Suprapubic skin (tissue), 4 donors: ENCODE measurements at regions not wholly inside any gene's neighbourhood (a gene's known extent, or its start where the extent isn't known, plus 50 kb on each side); places are given as distances from the start of the nearest gene placed in this dataset.
A peak's percentile ranks its signal among the peaks of the same experiment; 100 is the strongest.

Source experiments
- DNase-seq, 2 donors: peaks; one replicate each; pipeline ENCODE4 v3.0.0-alpha.2; 2019; ENCODE audit warnings: low spot score in 2 of 2
- H3K27ac ChIP-seq: fragments of 200-600 bp; sonication (generic); one replicate; pipeline ENCODE4 v1.5.1; 2019
- H3K27me3 ChIP-seq: fragments of 200-600 bp; sonication (generic); one replicate; pipeline ENCODE4 v1.5.1; 2019
- H3K36me3 ChIP-seq: fragments of 200-600 bp; sonication (generic); one replicate; pipeline ENCODE4 v1.5.1; 2019
- H3K4me1 ChIP-seq: fragments of 200-600 bp; sonication (generic); one replicate; pipeline ENCODE4 v1.5.1; 2019
- H3K4me3 ChIP-seq: fragments of 200-600 bp; sonication (generic); one replicate; pipeline ENCODE4 v1.5.1; 2019; ENCODE audit warnings: mild to moderate bottlenecking
- H3K9me3 ChIP-seq: fragments of 200-600 bp; sonication (generic); one replicate; pipeline ENCODE4 v1.5.1; 2019
- EP300 ChIP-seq: sonication (generic); formaldehyde crosslinking; IDR thresholded peaks from one replicate; pipeline ENCODE4 v1.6.1; 2017; ENCODE audit warnings: antibody characterized with exemption
- POLR2A ChIP-seq, 2 donors: fragments of 450-650 bp; IDR thresholded peaks; one replicate each; pipeline ENCODE4 v1.6.1; 2017; ENCODE audit warnings: antibody characterized with exemption in 2 of 2, mild to moderate bottlenecking in 2 of 2, moderate library complexity in 2 of 2
- POLR2AphosphoS5 ChIP-seq, 3 donors: sonication (generic); formaldehyde crosslinking; IDR thresholded peaks; one replicate each; pipeline ENCODE4 v1.6.1; 2017; ENCODE audit warnings: antibody characterized with exemption in 3 of 3
- WGBS: methylation state at CpG from one replicate; pipeline ENCODE4 v1.1.5; 2018; 5-methylcytosine and 5-hydroxymethylcytosine counted together
- TF ChIP-seq, protein P1 (sequence below), 2 donors: fragments of 200-600 bp in 1 of 2; fragments of 450-650 bp in 1 of 2; sonication (generic) in 1 of 2; IDR thresholded peaks; one replicate each; pipeline ENCODE4 v1.5.1; 2016 to 2019; ENCODE audit warnings: antibody characterized with exemption in 2 of 2, mild to moderate bottlenecking in 1 of 2, moderate library complexity in 1 of 2

DNA sequence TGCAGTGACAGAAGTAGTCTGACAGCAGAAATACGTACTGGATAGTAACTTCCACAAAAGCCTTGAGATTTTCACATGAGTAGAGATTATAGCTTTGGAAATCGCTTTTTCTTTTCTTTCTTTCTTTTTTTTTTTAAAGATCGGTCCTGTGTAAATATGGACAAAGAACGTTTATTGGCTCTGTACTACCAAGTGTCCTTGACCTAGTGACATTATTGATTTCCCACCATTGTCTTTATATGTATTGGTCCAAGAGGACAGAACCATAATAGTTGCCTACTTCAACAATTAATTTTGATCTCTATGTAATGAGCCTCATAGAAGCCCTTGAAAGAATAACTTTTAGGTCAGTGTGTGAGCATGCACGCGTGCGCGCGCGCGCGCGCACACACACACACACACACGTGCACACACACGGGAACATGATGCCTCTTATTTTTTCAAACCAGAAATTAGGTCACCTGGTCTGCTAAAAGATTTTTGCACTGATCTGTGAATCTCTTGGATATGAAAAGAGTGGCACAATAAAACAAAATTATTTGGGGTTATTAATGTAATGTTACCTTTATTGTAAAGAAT is 516.8 kb downstream of the PSAT1 start:
- Histone ChIP-seq H3K27ac (no peak overlapping the region), H3K36me3 (no peaks in the 10 kb centered on the region), H3K4me3 (no peak overlapping the region), H3K9me3 (no peaks in the 10 kb centered on the region), H3K4me1 (no peaks in the 10 kb centered on the region), H3K27me3 (no peaks in the 10 kb centered on the region)
- DNase-seq, result no peak
- TF ChIP-seq, protein P1, sequence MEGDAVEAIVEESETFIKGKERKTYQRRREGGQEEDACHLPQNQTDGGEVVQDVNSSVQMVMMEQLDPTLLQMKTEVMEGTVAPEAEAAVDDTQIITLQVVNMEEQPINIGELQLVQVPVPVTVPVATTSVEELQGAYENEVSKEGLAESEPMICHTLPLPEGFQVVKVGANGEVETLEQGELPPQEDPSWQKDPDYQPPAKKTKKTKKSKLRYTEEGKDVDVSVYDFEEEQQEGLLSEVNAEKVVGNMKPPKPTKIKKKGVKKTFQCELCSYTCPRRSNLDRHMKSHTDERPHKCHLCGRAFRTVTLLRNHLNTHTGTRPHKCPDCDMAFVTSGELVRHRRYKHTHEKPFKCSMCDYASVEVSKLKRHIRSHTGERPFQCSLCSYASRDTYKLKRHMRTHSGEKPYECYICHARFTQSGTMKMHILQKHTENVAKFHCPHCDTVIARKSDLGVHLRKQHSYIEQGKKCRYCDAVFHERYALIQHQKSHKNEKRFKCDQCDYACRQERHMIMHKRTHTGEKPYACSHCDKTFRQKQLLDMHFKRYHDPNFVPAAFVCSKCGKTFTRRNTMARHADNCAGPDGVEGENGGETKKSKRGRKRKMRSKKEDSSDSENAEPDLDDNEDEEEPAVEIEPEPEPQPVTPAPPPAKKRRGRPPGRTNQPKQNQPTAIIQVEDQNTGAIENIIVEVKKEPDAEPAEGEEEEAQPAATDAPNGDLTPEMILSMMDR (IDR thresholded peaks at IDR 0.05), result no peak
- no peak for TF ChIP-seq POLR2AphosphoS5 (IDR thresholded peaks at IDR 0.05)
- TF ChIP-seq POLR2A (IDR thresholded peaks at IDR 0.05), result no peak
- no peak for TF ChIP-seq EP300
- 80% methylated on average over 15 of the region's 15 CpGs for WGBS

DNA sequence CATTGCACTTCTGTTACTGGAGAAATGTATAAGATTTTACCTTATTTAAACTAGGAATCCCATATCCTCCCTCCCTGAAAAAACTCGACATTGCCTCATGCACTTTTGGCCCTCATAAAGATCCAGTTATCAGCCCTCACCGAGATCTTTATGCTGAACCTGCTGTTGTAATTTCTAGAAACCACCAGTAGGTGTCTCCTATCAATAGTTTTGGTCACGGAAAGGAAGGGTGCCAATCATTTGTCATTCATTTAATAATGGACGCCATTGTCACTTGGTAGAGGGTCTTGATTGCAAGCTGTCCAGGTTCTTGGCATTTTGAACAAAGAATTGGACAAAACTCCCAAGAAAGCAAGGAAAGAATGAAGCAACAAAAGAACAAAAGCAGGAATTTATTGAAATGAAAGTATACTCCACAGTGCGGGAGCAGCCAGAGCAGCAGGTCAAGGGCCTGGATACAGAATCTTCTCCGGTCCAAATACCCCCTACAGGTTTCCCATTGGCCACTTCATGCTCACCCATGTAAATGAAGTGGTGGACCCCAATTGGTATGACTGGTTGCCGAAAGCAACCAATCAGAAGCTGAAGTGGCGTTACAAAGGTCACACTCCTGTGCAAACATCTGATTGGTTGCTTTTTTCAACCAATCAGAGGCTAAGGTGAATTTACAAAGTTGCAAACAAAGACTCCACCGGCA is 524.3 kb downstream of the PSAT1 start:
- Histone ChIP-seq H3K4me1 (no peaks in the 10 kb centered on the region), H3K9me3 (no peaks in the 10 kb centered on the region), H3K27me3 (no peaks in the 10 kb centered on the region), H3K27ac (no peak overlapping the region), H3K4me3 (no peak overlapping the region), H3K36me3 (no peaks in the 10 kb centered on the region)
- TF ChIP-seq EP300 (no peak), POLR2A (IDR thresholded peaks at IDR 0.05) (no peak), POLR2AphosphoS5 (IDR thresholded peaks at IDR 0.05) (no peak)
- TF ChIP-seq, protein P1 (IDR thresholded peaks at IDR 0.05), result peak in 1 of 2 donors; percentile 57
- 51% methylated on average over 9 of the region's 9 CpGs for WGBS
- DNase-seq, result no peak

DNA sequence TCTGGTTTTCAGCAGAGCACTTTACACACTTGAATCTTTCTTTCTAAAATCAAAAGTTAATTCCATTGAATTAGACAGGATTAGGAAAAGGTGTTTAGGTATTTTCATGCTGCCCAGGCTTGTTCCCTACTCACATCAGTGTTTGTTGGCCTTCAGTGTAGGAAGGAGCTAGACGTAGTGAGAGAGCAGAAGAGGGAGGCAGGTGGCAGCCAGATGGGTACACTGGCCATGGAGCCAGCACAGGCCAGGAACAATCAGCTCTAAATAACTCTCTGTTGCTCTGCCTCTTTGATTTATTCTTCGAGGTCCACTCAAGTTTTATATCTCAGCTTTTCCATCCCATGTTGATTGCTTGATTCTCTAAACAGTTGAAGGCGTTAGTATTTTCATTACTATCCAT is 529.6 kb downstream of the PSAT1 start:
- Histone ChIP-seq H3K4me1 (no peaks in the 10 kb centered on the region), H3K4me3 (no peak overlapping the region), H3K27ac (no peak overlapping the region), H3K27me3 (no peaks in the 10 kb centered on the region), H3K9me3 (no peaks in the 10 kb centered on the region), H3K36me3 (no peaks in the 10 kb centered on the region)
- whole genome bisulfite sequencing, result 61% methylated on average over 3 of the region's 3 CpGs
- no peak for DNase-seq
- TF ChIP-seq POLR2AphosphoS5 (IDR thresholded peaks at IDR 0.05), result no peak
- TF ChIP-seq POLR2A (IDR thresholded peaks at IDR 0.05), result no peak
- TF ChIP-seq, protein P1 (IDR thresholded peaks at IDR 0.05), result no peak
- no peak for TF ChIP-seq EP300

DNA sequence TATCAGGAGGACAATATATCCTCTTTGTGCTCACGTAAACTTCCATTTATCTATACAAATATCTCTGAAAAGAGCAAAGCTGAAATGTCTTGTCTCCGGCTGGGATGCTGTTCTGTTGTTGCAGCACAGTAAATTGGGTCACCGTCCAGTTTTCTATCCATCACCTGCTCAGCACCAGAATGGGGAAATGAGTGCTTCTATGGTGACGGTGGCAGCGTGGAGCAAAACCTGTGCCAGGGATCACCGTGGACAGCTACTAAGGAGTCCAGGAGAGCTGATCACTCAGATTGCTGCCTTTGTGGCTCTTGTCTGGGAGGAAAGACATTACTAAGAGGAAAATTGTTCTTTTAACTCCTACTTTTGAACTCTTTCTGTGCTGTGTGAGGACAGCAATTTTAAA is 531.6 kb downstream of the PSAT1 start:
- Histone ChIP-seq H3K4me1 (no peaks in the 10 kb centered on the region), H3K36me3 (no peaks in the 10 kb centered on the region), H3K27ac (no peak overlapping the region), H3K4me3 (no peak overlapping the region), H3K9me3 (no peaks in the 10 kb centered on the region), H3K27me3 (no peaks in the 10 kb centered on the region)
- TF ChIP-seq EP300 (no peak), POLR2A (IDR thresholded peaks at IDR 0.05) (no peak), POLR2AphosphoS5 (IDR thresholded peaks at IDR 0.05) (no peak)
- TF ChIP-seq, protein P1 (IDR thresholded peaks at IDR 0.05), result no peak
- DNase-seq, result no peak
- WGBS, result 90% methylated on average over 6 of the region's 6 CpGs

DNA sequence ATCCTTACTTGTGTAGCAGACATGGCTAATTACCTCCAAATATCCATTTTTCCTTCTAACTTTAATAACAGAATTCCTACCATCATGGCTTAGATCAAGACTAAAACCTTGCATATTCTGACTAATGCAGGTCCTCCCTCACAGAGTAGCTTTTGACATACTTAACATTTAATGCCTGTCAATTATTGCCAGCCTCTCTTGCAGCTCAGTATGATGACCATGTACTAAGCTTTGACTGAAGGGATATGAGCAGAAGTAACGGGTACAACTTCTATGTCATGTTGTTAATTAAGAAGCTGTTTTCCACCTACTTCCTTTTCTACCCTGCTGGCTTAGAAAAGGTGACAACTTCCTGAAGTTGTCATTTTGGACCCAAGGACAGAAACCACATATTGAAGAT is 533.4 kb downstream of the PSAT1 start:
- 87% methylated on average over 1 of the region's 1 CpG for WGBS
- no peaks in the 10 kb centered on the region for H3K9me3 ChIP-seq
- no peak overlapping the region for H3K27ac ChIP-seq
- H3K36me3 ChIP-seq, result no peaks in the 10 kb centered on the region
- no peak for DNase-seq
- no peak overlapping the region for H3K4me3 ChIP-seq
- no peaks in the 10 kb centered on the region for H3K4me1 ChIP-seq
- H3K27me3 ChIP-seq, result no peaks in the 10 kb centered on the region
- TF ChIP-seq EP300 (no peak), POLR2AphosphoS5 (IDR thresholded peaks at IDR 0.05) (no peak), POLR2A (IDR thresholded peaks at IDR 0.05) (no peak)
- TF ChIP-seq, protein P1 (IDR thresholded peaks at IDR 0.05), result no peak
